ENCODE measurements at regions not wholly inside any gene's neighbourhood (a gene's known extent, or its start where the extent isn't known, plus 50 kb on each side); places are given as distances from the start of the nearest gene placed in this dataset.

DNA sequence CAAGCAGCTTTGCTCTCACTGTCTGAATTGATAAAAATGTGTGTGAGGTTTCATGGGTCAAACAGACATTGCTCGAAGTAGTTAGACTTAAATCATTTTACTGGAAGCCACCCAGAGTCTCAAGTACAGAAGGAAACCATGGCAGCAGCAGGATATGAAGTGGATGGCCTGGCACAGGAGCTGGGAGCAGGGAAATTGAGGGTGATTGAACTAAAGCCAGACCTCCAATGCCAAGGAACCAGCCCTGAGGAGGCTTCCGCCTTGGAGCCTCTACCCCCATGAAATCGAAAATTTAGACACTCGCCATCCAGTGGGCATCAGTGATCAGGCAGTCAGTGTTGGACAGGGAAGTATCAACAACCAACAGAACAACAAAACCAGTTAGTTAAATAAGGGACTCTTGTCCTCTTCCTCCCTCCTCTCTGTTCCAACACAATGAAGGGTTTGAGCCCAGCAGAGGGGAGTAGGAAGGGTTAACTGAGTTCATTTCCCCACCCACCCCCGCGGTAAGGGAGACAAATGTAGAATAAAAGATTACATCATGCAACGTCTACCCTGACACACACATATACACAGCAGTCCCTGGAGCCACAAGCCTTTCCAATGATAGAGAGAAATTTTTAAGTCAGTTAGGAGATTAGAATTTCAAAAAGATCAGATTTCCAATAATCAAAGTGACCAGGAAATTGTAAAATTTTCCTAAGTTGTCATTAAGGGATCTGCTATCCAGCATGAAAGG is 156.3 kb downstream of the SLC16A9 start:
- DNase-seq (ENCODE audit: low spot score): peak; percentile 46

DNA sequence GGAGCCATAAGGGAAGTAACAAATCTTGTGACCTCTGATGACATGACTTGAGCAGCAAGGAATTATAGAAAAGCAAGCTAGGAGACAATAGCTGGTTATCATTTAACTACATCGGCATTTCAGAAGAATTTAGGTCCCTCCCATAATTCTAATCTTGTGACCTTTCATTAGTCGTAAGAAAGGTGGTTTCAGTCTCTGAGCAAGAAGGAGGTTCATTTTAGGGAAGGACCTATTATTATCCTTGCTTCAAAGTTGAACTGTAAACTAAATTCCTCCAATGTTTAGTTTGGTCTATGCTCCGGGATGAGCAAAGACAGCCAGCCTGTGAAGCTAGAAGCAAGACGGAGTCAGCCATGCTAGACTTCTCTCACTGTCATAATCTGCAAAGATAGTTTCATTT is 159.6 kb downstream of the SLC16A9 start:
- DNase-seq (ENCODE audit: low spot score): no peak

DNA sequence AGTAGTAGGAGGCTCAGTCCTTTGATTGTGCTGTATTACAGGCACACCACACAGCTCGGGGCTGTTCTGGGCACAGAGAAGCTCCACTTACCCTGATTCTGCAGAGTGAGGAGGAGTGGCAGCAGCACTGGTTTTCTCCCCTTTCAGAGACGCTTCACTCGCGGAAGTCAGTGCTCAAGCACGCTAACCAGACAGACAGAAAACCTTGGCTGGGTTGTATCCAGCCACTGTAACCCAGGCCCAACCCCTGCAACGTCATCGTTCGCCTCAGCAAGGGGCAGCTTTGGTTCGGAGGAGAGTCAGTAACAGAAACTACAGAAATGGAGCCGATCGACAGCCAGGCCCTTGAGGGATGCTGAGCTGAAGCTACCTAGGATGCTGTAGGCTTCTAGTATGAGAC is 171.0 kb downstream of the SLC16A9 start:
- DNase-seq (ENCODE audit: low spot score): no peak

DNA sequence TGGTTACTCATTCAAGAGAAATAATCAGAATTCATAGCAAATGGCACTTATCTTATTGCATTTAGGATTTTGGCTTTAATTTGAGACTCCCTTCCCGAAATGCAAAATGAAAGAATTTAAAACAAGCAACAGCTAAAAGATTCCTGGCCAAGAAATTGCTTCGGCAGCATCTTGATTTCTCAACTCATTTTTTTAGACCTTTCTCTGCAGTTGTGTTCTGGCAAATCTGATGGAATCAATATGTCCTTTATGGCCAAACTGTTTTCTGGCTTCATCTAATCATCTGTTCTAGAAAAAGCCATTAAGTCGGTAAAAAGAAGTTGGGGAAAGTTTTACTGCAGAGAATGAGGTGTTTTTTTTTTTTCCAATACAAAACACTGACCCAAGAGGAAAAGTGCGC is 172.1 kb downstream of the SLC16A9 start:
- DNase-seq (ENCODE audit: low spot score): no peak

DNA sequence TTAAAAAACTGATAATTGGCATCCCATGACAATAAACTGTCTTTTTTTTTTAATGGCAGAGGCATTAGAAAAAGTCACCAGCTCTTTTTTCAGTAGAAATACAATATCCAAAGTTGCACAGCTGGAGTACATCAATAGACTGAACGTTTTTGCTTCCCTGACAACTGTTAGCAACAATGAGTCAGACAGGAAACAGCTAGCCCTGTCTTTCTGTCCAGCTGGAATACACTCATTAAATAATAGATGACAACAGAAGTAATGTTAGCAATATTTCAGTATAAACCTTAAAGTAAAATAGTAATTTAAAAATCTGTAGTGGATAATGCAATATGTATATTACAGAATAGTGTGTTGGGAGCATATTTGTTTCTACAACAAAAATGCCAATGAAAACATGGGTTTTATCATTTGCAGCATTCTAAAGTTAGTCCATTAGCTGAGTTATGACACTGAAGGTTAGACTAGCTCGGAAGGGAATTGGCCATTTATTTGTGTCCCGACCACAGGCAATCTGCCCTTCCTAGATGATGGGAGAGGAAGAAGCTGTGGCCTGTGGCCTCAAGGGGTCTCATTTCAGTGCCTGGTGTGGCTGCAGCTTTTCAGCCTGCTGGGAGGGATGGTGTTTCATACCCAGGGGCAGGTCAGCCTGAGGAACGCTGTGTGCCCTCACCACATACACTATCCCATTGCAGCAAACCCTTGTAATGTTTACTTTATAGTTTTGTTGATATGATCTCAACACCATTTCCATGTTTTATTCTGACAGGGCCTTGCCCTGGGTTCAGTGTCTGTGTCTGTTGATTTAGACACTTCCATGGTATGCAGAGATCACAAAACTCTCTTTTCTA is 173.3 kb downstream of the SLC16A9 start:
- no peak for DNase-seq (ENCODE audit: low spot score)

DNA sequence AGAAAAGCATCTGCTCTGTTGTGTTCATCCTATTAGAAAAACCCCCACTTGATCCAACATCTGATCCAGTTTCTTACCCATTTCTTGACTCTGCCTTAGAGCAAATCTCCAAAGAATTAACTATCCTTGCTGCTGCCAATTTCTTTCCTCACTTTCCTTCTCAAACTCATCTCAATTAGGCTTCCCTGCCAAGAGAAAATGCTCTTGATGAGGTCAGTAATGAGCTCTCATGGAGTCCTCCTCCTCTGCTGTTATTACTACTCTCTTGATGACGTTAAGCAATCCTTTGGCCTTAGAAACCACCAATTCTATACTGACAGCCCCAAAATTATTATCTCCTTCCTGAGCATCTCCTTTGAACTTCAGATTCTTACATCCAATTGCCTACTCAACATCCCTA is 162.0 kb upstream of the FAM13C start:
- no peak for DNase-seq (ENCODE audit: low spot score)

DNA sequence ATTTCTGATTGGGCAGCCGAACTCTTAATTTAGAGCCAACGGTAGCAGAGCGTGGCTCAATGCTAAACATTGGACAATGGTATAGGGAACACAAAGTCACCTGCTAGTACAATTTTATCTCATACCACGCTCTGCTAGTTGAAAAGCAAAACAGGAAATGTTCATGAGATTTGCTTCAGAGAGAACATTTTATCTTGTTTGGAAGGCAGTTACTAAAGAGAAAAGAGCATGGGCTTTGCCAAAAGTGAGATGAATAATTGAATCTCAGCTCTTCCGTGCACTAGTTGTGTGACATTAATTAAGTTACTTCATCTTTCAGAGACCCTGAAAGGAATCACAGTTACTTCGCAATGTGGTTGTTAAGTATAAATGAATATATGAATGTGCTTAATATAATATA is 161.5 kb upstream of the FAM13C start:
- DNase-seq (ENCODE audit: low spot score): no peak

DNA sequence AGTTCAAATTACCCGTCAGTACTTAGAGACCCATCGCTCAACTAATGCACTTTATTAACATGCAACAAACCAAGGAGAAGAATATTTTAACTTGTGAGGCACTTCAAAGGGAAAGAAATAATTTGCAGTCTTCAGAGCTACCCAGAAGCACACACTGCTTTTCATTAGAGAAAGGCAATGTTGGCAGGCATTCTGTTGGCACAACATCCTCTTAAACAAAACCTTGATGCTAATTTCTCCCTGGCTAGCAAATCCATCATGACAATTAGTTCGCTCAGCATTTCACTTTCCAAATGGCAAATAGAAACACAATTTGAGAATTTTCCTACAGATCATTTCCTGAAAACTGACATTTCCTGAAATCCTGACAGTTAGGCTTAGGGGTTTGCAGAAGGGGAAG is 155.6 kb upstream of the FAM13C start:
- DNase-seq (ENCODE audit: low spot score): peak; percentile 62

DNA sequence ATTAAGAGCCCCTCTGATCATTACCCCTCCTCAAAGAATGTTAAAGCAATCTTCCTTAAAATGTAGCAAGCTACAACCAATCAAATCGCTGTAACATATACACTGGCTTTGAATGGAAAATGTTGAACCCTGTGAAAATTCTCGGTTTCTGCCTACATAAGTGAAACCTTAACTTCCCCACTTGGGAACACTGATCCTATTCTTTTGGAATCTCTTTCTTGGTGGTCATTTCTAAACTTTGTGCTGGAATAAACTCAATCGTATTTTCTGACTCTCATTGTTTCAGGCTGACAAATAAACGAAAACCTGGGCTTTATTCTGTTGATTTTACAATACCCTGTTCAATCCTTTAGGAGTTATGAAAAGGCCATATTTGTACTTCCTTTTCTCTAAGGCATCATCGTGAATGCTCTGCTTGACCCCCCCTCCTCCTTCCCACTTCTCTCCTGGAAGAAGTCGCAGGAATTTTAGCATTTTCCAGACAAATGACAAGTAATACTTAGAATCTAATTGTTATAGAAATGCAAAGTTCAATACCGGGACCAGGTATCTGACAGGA is 155.1 kb upstream of the FAM13C start:
- DNase-seq (ENCODE audit: low spot score): peak; percentile 10

DNA sequence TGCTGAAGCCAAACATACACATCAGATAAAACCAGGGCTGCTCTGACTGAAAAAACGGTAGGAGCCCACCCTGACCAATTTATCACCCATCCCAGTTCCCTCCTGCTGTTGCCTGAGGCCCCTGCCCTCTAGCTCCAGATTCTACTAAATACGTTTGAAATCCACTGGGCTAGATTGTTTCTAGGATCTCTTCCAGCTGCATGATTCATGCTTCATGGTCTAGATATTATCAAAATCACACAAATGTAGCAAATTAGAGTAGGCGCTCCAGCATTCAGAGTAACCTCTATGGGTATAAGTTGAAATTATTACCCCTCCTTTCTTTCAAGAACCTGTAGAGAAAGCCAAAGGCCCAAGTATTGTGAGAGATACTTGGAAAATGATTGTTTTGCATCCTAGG is 151.2 kb upstream of the FAM13C start:
- DNase-seq (ENCODE audit: low spot score): no peak

DNA sequence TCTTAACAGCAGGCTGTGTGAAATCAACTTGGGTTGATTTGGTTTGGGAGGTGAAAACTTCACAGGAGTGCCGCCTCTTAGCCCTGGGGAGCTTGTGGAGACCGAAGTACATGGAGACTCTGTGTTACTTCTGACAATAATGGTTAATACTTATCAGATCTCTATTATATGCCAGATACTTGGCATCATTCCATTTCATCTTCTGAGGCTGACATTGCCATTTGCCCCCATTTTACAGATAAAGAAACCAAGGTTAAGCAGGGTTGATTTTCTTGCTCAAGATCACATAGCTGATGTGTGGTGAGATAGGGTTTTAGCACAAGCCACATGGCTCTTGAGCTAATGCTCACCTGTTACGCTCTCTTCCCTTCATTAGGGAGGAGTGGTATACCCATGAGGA is 150.6 kb upstream of the FAM13C start:
- no peak for DNase-seq (ENCODE audit: low spot score)

DNA sequence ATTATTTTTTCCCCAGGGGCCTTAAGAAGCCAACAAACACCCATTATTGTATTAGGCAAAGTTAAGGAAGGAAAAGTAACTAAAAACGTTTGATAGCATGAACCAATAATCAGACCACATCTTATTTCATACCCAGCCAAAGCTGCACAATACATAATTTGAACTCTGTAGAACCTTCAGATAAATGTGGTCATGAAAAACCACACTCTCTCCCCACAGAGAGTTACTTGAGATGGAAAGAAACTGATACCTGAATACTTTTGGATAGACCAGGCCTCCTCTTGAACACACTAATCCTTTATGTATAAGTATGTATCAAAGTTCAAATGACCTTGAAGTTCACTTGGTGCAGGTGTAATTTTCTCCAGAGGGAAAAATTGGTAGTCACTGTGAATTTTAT is 146.6 kb upstream of the FAM13C start:
- no peak for DNase-seq (ENCODE audit: low spot score)

DNA sequence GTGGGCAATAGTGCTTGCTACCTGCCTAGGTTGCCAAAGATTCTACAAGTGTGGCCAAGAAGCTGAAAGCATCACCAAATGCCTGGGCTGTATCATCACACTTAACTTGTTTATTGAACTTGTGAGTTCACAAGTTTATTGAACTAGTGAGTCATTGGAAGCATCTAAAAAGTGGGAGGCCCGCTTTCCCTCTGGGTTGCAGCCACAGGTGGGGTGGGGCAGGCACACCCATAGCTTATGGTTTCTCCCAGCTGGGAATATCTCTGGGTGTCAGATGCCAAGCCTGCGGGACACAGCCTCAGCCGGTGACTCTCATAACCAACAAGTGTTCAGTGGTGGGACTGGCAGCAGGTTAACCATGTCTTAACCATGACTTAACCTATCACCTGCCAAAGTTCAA is 145.9 kb upstream of the FAM13C start:
- DNase-seq (ENCODE audit: low spot score): no peak

DNA sequence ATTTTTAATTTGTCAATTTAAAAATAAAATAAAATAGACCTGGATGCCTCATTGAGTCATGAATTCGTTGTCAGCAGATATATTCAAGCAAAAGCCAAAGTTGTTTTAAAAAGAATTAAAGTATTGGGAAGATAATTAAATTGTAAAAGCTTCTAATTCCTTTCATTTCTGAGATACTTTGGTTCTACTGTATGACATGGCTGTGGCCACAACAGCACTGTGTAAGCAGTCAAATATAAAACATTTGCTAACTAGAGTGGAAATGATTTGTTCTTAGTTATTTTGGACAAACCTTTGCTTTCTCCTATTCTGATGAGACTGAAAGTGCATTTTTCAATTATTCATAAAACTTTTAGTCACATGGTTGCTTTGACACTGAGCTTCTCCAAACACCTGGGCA is 143.6 kb upstream of the FAM13C start:
- DNase-seq (ENCODE audit: low spot score): no peak

DNA sequence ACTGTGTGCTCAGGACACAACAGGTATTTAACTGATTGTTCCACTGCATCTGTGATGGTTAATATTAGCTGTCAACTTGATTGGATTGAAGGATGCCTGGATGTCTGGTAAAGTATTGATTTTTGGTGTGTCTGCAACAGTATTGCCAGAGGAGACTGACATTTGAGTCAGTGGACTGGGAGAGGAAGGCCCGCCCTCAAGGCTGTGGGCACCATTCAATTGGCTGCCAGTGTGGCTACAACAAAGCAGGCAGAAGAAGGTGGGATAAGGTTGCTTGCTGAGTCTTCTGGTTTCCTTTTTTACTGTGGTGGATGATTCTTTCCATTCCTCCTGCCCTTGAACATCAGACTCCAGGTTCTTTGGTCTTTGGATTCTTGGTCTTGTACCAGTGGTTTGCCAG is 137.1 kb upstream of the FAM13C start:
- DNase-seq (ENCODE audit: low spot score): no peak

DNA sequence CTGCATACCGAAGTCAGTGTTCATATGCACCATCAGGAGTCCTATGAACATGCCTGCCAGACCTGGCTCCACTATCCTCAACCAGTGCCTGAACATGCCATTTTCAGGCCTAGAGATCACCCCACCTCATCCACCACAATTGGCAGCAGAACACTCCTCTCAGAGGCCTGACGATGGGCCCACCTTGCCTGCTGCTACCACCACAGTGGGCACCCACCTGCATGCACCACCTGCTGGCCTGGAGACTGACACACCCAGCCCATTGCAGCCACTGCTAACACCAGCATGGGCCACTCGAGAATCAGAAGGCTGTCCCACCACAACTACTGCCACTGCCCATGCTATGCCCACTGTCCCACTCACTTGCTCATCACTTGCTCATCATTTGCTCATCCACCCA is 130.7 kb upstream of the FAM13C start:
- no peak for DNase-seq (ENCODE audit: low spot score)

DNA sequence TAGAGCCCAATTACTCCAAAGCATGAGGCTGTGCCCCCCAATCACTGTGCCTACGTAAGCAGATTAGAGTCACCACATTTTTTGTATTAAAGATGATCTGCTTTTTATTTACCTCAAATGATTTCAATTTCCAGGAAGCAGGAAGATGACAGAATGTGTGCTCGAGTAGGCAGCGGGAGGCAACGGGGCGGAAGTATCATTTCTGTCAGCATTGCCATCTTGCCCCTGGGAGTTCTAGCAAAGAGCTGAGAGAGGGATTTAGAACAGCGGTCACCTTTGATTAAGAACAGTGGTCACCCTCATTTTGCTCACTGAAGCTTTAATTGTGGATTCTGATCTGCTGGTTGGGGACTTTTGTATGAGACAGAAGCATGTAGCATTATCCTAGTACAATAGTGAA is 117.1 kb upstream of the FAM13C start:
- DNase-seq (ENCODE audit: low spot score): no peak

DNA sequence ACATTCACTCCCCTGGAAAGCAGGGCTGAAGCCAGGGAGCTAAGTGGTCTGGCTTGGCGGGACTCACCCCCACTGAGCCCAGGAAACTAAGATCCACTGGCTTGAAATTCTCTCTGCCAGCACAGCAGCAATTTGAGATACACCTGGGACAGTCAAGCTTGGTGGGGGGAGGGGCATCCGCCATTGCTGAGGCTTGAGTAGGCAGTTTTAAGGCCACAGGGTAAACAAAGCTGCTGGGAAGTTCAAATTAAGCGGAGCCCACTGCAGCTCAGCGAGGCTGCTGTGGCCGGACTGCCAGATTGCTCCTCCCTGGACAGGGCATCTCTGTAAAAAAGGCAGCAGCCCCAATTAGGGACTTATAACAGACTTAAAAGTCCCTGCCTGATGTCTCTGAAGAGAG is 108.2 kb upstream of the FAM13C start:
- no peak for DNase-seq (ENCODE audit: low spot score)

DNA sequence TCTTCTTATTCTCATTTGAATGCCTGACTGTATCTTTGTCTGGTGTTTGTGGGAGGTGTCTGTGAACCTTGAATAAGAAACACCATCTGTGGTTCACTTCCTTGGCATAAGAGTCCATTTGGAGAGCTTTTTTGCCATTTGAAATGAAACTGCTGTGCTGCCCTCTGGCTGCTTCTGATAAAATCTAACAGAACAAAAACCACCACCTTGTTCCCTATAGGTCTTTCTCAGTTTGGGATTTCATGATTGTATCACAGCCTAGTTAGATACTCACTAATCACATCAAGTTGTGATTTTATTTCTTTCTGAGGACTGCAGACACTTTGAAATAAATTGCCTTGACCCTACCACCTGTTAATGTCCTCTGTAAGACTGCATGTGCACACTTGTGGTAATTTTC is 102.7 kb upstream of the FAM13C start:
- DNase-seq (ENCODE audit: low spot score): peak; percentile 71

DNA sequence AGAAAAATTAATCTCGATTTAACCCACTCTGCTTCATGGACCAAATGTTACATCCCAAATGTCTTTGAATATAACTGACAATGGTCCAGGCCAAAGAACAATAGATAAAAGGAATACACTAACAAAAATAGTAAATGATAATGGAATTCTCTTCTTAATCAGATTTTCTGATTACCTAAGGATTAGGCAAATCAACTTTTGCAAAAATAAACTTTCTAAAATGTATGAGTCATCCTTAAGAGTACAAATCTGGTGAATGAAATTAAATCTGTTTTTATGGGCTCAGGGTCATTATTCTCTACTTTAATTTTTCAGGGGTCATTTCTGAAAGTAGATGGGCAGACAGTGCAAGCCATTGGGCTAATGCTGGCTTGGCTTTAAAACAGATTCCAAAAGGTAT is 102.1 kb upstream of the FAM13C start:
- no peak for DNase-seq (ENCODE audit: low spot score)

DNA sequence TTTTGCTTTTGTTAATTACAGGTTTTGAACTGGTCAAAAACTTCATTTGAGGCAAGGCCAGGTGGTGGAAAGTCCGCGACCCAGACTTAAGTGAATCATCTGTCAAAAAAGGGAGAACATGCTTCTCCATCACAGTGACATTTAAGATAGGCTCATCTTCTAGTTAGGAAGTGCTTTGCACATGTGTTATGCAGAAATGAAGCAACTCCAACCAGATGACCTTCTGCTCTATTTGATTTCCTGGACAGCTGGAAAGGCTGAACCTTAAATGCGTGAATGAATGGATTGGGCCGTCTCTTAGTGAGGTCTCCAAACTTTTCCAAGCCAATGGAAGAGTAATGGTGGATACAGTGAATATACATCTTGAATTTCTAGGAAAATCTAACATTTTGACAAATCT is 101.6 kb upstream of the FAM13C start:
- no peak for DNase-seq (ENCODE audit: low spot score)

DNA sequence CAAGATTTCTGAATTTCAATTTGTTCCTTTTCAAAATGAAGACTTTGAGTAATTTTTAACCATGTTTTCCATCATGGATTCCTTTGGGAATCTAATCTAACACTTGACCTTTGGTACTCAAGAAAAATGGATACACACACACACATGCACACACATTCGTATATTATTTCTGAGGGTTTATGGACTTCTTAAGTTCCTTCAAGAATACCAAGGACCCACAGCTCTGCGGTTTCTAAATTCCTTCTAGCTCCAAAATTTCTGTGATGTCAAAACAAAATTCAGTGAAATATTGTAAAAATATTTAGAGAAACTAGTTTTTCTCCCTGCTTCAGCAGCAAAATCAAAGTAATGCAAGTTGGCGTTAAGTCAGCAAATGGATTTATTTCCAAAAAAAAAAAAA is 98.3 kb upstream of the FAM13C start:
- DNase-seq (ENCODE audit: low spot score): no peak

DNA sequence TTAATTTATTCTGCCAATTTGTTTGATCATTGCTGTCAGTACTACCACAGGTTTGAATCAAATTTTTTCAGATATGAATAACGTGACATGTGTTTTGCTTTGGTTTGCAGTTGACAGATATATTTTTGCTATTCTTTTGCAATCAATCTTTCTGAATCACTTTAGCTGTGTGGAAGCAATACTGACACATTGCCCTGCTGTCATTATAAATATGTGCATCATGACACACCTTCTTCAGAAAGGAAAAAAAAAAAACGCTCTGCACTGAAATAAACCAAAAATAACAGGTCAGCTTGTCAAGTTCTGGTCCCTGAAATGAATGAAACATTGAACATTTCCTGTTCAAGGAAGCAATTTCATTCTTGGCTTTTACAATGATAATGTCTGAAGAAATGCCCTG is 93.8 kb upstream of the FAM13C start:
- DNase-seq (ENCODE audit: low spot score): no peak

Data from globus pallidus (tissue), 1 donor.